ENCODE measurements at regions not wholly inside any gene's neighbourhood (a gene's known extent, or its start where the extent isn't known, plus 50 kb on each side); places are given as distances from the start of the nearest gene placed in this dataset.

- H3K27me3 ChIP-seq (ENCODE audit: control insufficient read depth in 4 of 4, insufficient read depth in 4 of 4, low read length in 3 of 4), result no peaks in the 10 kb centered on the region
- peaks cover 0 to 4% (median 0%) of the 10 kb centered on the region in 4 donors for H3K9me3 ChIP-seq (ENCODE audit: control insufficient read depth in 4 of 4, low read length in 3 of 4)
- H3K27ac ChIP-seq (ENCODE audit: low read depth in 1 of 2, low read length in 2 of 2), result no peak overlapping the region
- TF ChIP-seq RAD21 (IDR thresholded peaks at IDR 0.05) (no peak), HNF4A (conservative IDR thresholded peaks at IDR 0.05) (no peak), FOXA2 (IDR thresholded peaks at IDR 0.05) (no peak), REST (IDR thresholded peaks at IDR 0.05) (no peak), HNF4G (IDR thresholded peaks at IDR 0.05) (no peak), SP1 (IDR thresholded peaks at IDR 0.05) (no peak), TAF1 (conservative IDR thresholded peaks at IDR 0.05) (no peak), ZBTB33 (IDR thresholded peaks at IDR 0.05) (no peak)
- H3K9ac ChIP-seq (ENCODE audit: low read depth in 1 of 2, low read length in 2 of 2), result no peak overlapping the region
- 42% methylated on average over 1 of the region's 1 CpG for WGBS
- H3K4me1 ChIP-seq (ENCODE audit: control insufficient read depth in 4 of 4, insufficient read depth in 4 of 4, low read length in 3 of 4), result no peaks in the 10 kb centered on the region
- H3K36me3 ChIP-seq (ENCODE audit: control insufficient read depth in 4 of 4, insufficient read depth in 3 of 4, low read depth in 1 of 4, low read length in 3 of 4), result no peaks in the 10 kb centered on the region
- no peak overlapping the region for H3K4me3 ChIP-seq (ENCODE audit: low read depth in 1 of 3, low read length in 3 of 3)
- no peak for DNase-seq (ENCODE audit: low spot score)
These were observed 173.2 kb upstream of the MTPN start for GRCh38 chr7:136150311-136150710.

- no peaks in the 10 kb centered on the region for H3K4me1 ChIP-seq (ENCODE audit: control insufficient read depth in 4 of 4, insufficient read depth in 4 of 4, low read length in 3 of 4)
- H3K27me3 ChIP-seq (ENCODE audit: control insufficient read depth in 4 of 4, insufficient read depth in 4 of 4, low read length in 3 of 4), result no peaks in the 10 kb centered on the region
- peaks cover 0 to 4% (median 0%) of the 10 kb centered on the region in 4 donors for H3K9me3 ChIP-seq (ENCODE audit: control insufficient read depth in 4 of 4, low read length in 3 of 4)
- WGBS, result 69% methylated on average over 5 of the region's 5 CpGs
- no peak for DNase-seq (ENCODE audit: low spot score)
- H3K27ac ChIP-seq (ENCODE audit: low read depth in 1 of 2, low read length in 2 of 2), result no peak overlapping the region
- no peak overlapping the region for H3K4me3 ChIP-seq (ENCODE audit: low read depth in 1 of 3, low read length in 3 of 3)
- H3K36me3 ChIP-seq (ENCODE audit: control insufficient read depth in 4 of 4, insufficient read depth in 3 of 4, low read depth in 1 of 4, low read length in 3 of 4), result no peaks in the 10 kb centered on the region
- TF ChIP-seq REST (IDR thresholded peaks at IDR 0.05), result no peak
- no peak for TF ChIP-seq MAX (IDR thresholded peaks at IDR 0.05)
- TF ChIP-seq FOXA2 (IDR thresholded peaks at IDR 0.05), result no peak
- no peak for TF ChIP-seq GABPA (IDR thresholded peaks at IDR 0.05 in 1 of 2, conservative IDR thresholded peaks at IDR 0.05 in 1 of 2)
- TF ChIP-seq YY1 (IDR thresholded peaks at IDR 0.05), result no peak
- no peak for TF ChIP-seq FOXA1 (IDR thresholded peaks at IDR 0.05)
- no peak for TF ChIP-seq EGR1 (IDR thresholded peaks at IDR 0.05; ENCODE audit: low read depth in 2 of 2)
- no peak for TF ChIP-seq HNF4G (IDR thresholded peaks at IDR 0.05)
- H3K9ac ChIP-seq (ENCODE audit: low read depth in 1 of 2, low read length in 2 of 2), result no peak overlapping the region
These were observed 171.8 kb upstream of the MTPN start for GRCh38 chr7:136148920-136149319.

Measured in liver (tissue), 7 donors.